Esophagus muscularis mucosa (tissue), 3 donors: ENCODE measurements at regions not wholly inside any gene's neighbourhood (a gene's known extent, or its start where the extent isn't known, plus 50 kb on each side); places are given as distances from the start of the nearest gene placed in this dataset.

ENCODE experiments used
- POLR2A ChIP-seq: fragments of 450-650 bp; IDR thresholded peaks from one replicate; pipeline ENCODE4 v1.6.1; 2017; ENCODE audit warnings: antibody characterized with exemption, moderate library complexity, mild to moderate bottlenecking, low read depth
- TF ChIP-seq, protein P1 (sequence below), 3 experiments: fragments of 200-600 bp in 2 of 3; fragments of 450-650 bp in 1 of 3; sonication (generic) in 2 of 3; IDR thresholded peaks; one replicate each; pipeline ENCODE4 v1.5.1; 2017 to 2019; ENCODE audit warnings: antibody characterized with exemption in 3 of 3, mild to moderate bottlenecking in 2 of 3, moderate library complexity in 1 of 3

DNA sequence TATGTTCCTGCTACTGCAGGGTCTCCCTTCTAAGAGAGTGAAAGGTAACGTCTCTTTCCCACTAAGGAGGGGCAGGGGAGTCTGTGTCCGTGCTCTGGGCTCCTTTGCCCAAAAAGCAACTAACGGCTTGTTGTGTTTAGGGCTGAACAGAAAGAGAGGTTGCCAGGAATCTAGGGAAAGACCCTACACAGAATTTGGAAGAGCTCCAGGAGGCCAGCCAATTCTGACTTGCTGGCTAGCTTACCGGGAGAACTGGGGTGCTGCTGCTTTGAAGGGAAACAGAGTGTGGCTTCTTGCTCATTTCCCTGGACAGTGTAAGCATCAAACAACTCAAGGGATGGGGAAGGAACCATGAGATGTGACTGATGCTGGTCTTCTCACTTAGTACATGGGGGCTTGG is 176.1 kb downstream of the GADD45G start:
- TF ChIP-seq, protein P1, sequence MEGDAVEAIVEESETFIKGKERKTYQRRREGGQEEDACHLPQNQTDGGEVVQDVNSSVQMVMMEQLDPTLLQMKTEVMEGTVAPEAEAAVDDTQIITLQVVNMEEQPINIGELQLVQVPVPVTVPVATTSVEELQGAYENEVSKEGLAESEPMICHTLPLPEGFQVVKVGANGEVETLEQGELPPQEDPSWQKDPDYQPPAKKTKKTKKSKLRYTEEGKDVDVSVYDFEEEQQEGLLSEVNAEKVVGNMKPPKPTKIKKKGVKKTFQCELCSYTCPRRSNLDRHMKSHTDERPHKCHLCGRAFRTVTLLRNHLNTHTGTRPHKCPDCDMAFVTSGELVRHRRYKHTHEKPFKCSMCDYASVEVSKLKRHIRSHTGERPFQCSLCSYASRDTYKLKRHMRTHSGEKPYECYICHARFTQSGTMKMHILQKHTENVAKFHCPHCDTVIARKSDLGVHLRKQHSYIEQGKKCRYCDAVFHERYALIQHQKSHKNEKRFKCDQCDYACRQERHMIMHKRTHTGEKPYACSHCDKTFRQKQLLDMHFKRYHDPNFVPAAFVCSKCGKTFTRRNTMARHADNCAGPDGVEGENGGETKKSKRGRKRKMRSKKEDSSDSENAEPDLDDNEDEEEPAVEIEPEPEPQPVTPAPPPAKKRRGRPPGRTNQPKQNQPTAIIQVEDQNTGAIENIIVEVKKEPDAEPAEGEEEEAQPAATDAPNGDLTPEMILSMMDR (IDR thresholded peaks at IDR 0.05): no peak
- no peak for TF ChIP-seq POLR2A
